ENCODE measurements at regions not wholly inside any gene's neighbourhood (a gene's known extent, or its start where the extent isn't known, plus 50 kb on each side); places are given as distances from the start of the nearest gene placed in this dataset.
"Not testable (repeated sequence)": the region's sequence is repeated elsewhere in the genome, so short reads cannot be mapped to it uniquely, and the experiment has no call there.

DNA sequence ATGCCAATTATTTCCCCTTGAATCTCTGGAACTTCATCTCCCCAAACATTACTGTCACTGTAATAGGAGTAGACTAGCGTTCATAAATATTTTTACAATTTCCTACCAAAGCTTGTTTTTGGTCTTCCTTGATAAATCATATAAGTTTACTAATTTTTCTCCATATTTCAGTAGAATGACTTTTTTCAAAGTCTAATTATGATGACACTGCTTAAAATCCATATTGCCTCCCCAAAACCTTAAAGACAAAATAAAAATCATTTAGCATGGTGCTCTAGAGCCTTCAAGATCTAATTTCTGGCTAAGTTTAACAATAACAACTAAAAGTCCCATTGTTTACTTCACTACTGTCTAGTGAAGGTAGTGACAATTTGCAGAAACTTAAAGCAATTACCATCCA, 474.2 kb upstream of the CHRM3 start:
- H2AFZ ChIP-seq (ENCODE audit: low read depth, low read length): no peak overlapping the region
- no peak for DNase-seq
- H3K9ac ChIP-seq (ENCODE audit: low read depth, low read length): no peak overlapping the region

DNA sequence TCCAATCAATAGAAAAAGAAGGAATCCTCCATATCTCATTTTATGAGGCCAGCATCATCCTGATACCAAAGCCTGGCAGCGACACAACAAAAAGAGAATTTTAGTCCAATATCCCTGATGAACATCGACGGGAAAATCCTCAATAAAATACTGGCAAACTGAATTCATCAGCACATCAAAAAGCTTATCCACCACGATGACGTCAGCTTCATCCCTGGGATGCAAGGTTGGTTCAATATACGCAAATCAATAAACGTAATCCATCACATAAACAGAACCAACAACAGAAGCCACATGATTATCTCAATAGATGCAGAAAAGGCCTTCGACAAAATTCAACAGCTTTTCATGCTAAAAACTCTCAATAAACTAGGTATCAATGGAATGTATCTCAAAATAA, 483.6 kb upstream of the CHRM3 start:
- not testable (repeated sequence) for H3K4me2 ChIP-seq (ENCODE audit: insufficient read depth, low read length); H4K20me1 ChIP-seq (ENCODE audit: insufficient read depth, low read length); H2AFZ ChIP-seq (ENCODE audit: low read depth, low read length); H3K79me2 ChIP-seq (ENCODE audit: insufficient read depth, low read length); H3K36me3 ChIP-seq (ENCODE audit: insufficient read depth, low read length); H3K27me3 ChIP-seq (ENCODE audit: insufficient read depth, low read length, poor library complexity); H3K4me3 ChIP-seq (ENCODE audit: low read depth in 1 of 2, low read length in 2 of 2); H3K27ac ChIP-seq (ENCODE audit: low read length); H3K9ac ChIP-seq (ENCODE audit: low read depth, low read length); ATAC-seq (ENCODE audit: insufficient read depth, low read depth); H3K9me3 ChIP-seq (ENCODE audit: insufficient read depth, low read length, severe bottlenecking); DNase-seq; H3K4me1 ChIP-seq (ENCODE audit: insufficient read depth, low read length)

More for the DNA sequence above, 474.2 kb upstream of the CHRM3 start:
- Histone ChIP-seq H3K36me3 (ENCODE audit: insufficient read depth, low read length) (no peaks in the 10 kb centered on the region), H3K4me2 (ENCODE audit: insufficient read depth, low read length) (no peak overlapping the region), H4K20me1 (ENCODE audit: insufficient read depth, low read length) (no peaks in the 10 kb centered on the region), H3K79me2 (ENCODE audit: insufficient read depth, low read length) (no peaks in the 10 kb centered on the region), H3K9me3 (ENCODE audit: insufficient read depth, low read length, severe bottlenecking) (no peaks in the 10 kb centered on the region), H3K27me3 (ENCODE audit: insufficient read depth, low read length, poor library complexity) (no peaks in the 10 kb centered on the region), H3K4me3 (ENCODE audit: low read depth in 1 of 2, low read length in 2 of 2) (no peak overlapping the region), H3K4me1 (ENCODE audit: insufficient read depth, low read length) (no peaks in the 10 kb centered on the region), H3K27ac (ENCODE audit: low read length) (no peak overlapping the region)
- ATAC-seq (ENCODE audit: insufficient read depth, low read depth): no peak
- TF ChIP-seq EZH2 (IDR thresholded peaks at IDR 0.05; ENCODE audit: borderline replicate concordance, low read depth, low read length, severe bottlenecking): no peak
- TF ChIP-seq, protein P1, sequence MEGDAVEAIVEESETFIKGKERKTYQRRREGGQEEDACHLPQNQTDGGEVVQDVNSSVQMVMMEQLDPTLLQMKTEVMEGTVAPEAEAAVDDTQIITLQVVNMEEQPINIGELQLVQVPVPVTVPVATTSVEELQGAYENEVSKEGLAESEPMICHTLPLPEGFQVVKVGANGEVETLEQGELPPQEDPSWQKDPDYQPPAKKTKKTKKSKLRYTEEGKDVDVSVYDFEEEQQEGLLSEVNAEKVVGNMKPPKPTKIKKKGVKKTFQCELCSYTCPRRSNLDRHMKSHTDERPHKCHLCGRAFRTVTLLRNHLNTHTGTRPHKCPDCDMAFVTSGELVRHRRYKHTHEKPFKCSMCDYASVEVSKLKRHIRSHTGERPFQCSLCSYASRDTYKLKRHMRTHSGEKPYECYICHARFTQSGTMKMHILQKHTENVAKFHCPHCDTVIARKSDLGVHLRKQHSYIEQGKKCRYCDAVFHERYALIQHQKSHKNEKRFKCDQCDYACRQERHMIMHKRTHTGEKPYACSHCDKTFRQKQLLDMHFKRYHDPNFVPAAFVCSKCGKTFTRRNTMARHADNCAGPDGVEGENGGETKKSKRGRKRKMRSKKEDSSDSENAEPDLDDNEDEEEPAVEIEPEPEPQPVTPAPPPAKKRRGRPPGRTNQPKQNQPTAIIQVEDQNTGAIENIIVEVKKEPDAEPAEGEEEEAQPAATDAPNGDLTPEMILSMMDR (IDR thresholded peaks at IDR 0.05; ENCODE audit: borderline replicate concordance, extremely low read depth, low read length, poor library complexity, severe bottlenecking): no peak

DNA sequence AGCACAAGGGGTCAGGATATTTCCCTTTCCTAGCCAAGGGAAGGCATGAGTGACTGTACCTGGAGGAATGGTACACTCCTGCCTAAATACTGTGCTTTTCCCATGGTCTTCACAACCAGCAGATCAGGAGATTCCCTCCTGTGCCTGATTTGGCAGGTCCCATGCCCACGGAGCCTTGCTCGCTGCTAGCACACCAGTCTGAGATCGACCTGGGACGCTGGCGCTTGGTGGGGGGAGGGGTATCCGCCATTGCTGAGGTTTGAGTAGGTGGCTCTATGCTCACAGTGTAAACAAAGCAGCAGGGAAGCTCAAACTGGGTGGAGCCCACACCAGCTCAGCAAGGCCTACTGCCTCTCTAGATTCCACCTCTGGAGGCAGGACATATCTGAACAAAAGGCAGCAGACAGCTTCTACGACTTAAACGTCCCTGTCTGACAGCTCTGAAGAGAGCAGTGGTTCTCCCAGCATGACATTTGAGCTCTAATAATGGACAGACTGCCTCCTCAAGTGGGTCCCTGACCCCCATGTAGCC, 486.0 kb upstream of the CHRM3 start:
- Histone ChIP-seq H3K36me3 (ENCODE audit: insufficient read depth, low read length) (no peaks in the 10 kb centered on the region), H3K27ac (ENCODE audit: low read length) (no peak overlapping the region), H3K4me3 (ENCODE audit: low read depth in 1 of 2, low read length in 2 of 2) (no peak overlapping the region), H3K9ac (ENCODE audit: low read depth, low read length) (no peak overlapping the region), H3K79me2 (ENCODE audit: insufficient read depth, low read length) (no peaks in the 10 kb centered on the region), H4K20me1 (ENCODE audit: insufficient read depth, low read length) (no peaks in the 10 kb centered on the region), H2AFZ (ENCODE audit: low read depth, low read length) (no peak overlapping the region), H3K27me3 (ENCODE audit: insufficient read depth, low read length, poor library complexity) (no peaks in the 10 kb centered on the region), H3K9me3 (ENCODE audit: insufficient read depth, low read length, severe bottlenecking) (peaks cover 4% of the 10 kb centered on the region), H3K4me2 (ENCODE audit: insufficient read depth, low read length) (no peak overlapping the region), H3K4me1 (ENCODE audit: insufficient read depth, low read length) (no peaks in the 10 kb centered on the region)
- TF ChIP-seq, protein P1 (IDR thresholded peaks at IDR 0.05; ENCODE audit: borderline replicate concordance, extremely low read depth, low read length, poor library complexity, severe bottlenecking): no peak
- TF ChIP-seq EZH2 (IDR thresholded peaks at IDR 0.05; ENCODE audit: borderline replicate concordance, low read depth, low read length, severe bottlenecking): no peak
- no peak for ATAC-seq (ENCODE audit: insufficient read depth, low read depth)
- no peak for DNase-seq

DNA sequence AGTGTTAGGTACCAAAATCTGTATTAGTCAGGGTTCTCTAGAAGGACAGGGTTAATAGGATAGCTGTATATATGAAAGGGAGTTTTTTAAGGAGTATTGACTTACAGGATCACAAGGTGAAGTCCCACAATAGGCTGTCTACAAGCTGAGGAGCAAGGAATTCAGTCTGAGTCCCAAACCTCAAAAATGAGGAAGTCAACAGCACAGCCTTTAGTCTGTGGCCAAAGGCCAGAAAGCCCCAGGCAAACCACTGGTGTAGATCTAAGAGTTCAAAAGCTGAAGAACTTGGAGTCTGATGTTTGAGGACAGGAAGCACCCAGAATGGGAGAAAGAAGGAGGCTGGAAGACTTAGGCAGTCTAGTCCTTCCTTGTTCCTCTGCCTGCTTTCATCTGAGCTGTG, 487.5 kb upstream of the CHRM3 start:
- no peak overlapping the region for H3K27ac ChIP-seq (ENCODE audit: low read length)
- H3K27me3 ChIP-seq (ENCODE audit: insufficient read depth, low read length, poor library complexity): no peaks in the 10 kb centered on the region
- TF ChIP-seq, protein P1 (IDR thresholded peaks at IDR 0.05; ENCODE audit: borderline replicate concordance, extremely low read depth, low read length, poor library complexity, severe bottlenecking): no peak
- TF ChIP-seq EZH2 (IDR thresholded peaks at IDR 0.05; ENCODE audit: borderline replicate concordance, low read depth, low read length, severe bottlenecking): no peak
- H3K4me2 ChIP-seq (ENCODE audit: insufficient read depth, low read length): no peak overlapping the region
- no peaks in the 10 kb centered on the region for H4K20me1 ChIP-seq (ENCODE audit: insufficient read depth, low read length)
- DNase-seq (no peak), ATAC-seq (ENCODE audit: insufficient read depth, low read depth) (no peak)
- H3K4me1 ChIP-seq (ENCODE audit: insufficient read depth, low read length): no peaks in the 10 kb centered on the region
- no peak overlapping the region for H3K9ac ChIP-seq (ENCODE audit: low read depth, low read length)
- no peaks in the 10 kb centered on the region for H3K79me2 ChIP-seq (ENCODE audit: insufficient read depth, low read length)
- no peak overlapping the region for H2AFZ ChIP-seq (ENCODE audit: low read depth, low read length)
- peaks cover 4% of the 10 kb centered on the region for H3K9me3 ChIP-seq (ENCODE audit: insufficient read depth, low read length, severe bottlenecking)
- H3K4me3 ChIP-seq (ENCODE audit: low read depth in 1 of 2, low read length in 2 of 2): no peak overlapping the region
- no peaks in the 10 kb centered on the region for H3K36me3 ChIP-seq (ENCODE audit: insufficient read depth, low read length)

Measured in DND-41 (cell line).